Kidney (tissue), 13 donors: ENCODE measurements at regions not wholly inside any gene's neighbourhood (a gene's known extent, or its start where the extent isn't known, plus 50 kb on each side); places are given as distances from the start of the nearest gene placed in this dataset.

ENCODE experiments used
- DNase-seq, 5 donors: peaks; one replicate each; pipeline ENCODE4 v3.0.0-alpha.2; 2013 to 2020
- FAIRE-seq: peaks from 2 replicates; lab custom pipeline; 2012; peaks lifted over from hg19 to GRCh38; lab: Jason Lieb, UNC
- H3K27ac ChIP-seq, 2 donors: one replicate each; pipeline ENCODE4 v1.7.0; 2013; ENCODE audit warnings: low read depth in 2 of 2, low read length in 2 of 2, inconsistent platforms in 1 of 2
- H3K27me3 ChIP-seq: one replicate; pipeline ENCODE4 v1.7.1; 2013; ENCODE audit warnings: low read length, inconsistent platforms; ENCODE audit not compliant: control insufficient read depth, insufficient read depth
- H3K36me3 ChIP-seq, 3 donors: one replicate each; pipeline versions ENCODE4 v1.7.0 to v1.7.1; 2013; ENCODE audit warnings: low read length in 3 of 3, control low read depth in 1 of 3, inconsistent platforms in 1 of 3; ENCODE audit not compliant: insufficient read depth in 3 of 3, control insufficient read depth in 2 of 3
- H3K4me1 ChIP-seq, 3 donors: one replicate each; pipeline versions ENCODE4 v1.7.0 to v1.7.1; 2013; ENCODE audit warnings: low read length in 3 of 3, inconsistent platforms in 1 of 3, low read depth in 1 of 3; ENCODE audit not compliant: control insufficient read depth in 2 of 3, insufficient read depth in 2 of 3
- H3K4me3 ChIP-seq, 3 donors: one replicate each; pipeline versions ENCODE4 v1.7.0 to v1.8.1; 2013; ENCODE audit warnings: low read length in 3 of 3, control low read depth in 1 of 3, inconsistent platforms in 1 of 3
- H3K9ac ChIP-seq, 3 donors: one replicate each; pipeline versions ENCODE4 v1.7.0 to v1.7.1; 2013; ENCODE audit warnings: low read length in 3 of 3, control low read depth in 1 of 3, inconsistent platforms in 1 of 3
- H3K9me3 ChIP-seq, 3 donors: one replicate each; pipeline versions ENCODE4 v1.7.0 to v1.7.1; 2013; ENCODE audit warnings: low read length in 3 of 3, control low read depth in 1 of 3, inconsistent platforms in 1 of 3; ENCODE audit not compliant: control insufficient read depth in 2 of 3, insufficient read depth in 1 of 3
- intact Hi-C: fragments of 100-400 bp; cut with DNase I; formaldehyde crosslinking; loops from one replicate; pipeline ENCODE4 v1.11.1; 2022
- TF ChIP-seq, protein P1 (sequence below): IDR thresholded peaks from 3 replicates; pipeline ENCODE4 v1.5.1; 2012; ENCODE audit warnings: mild to moderate bottlenecking, moderate library complexity, borderline replicate concordance; ENCODE audit not compliant: insufficient read depth; ENCODE audit errors: extremely low read depth
- donor health status: control.
- donor health status: control.
- donor health status: control.
- donor health status: control.
- donor health status: control.
- donor health status: DM: yes; HTN: yes; CAD: no.
- donor health status: Normal renal cell carcinoma (clear cell type).

GRCh38 chr20:43776691-43777090, 49.9 kb upstream of the GTSF1L start:
- no peak overlapping the region for H3K9ac ChIP-seq
- no peaks in the 10 kb centered on the region for H3K27me3 ChIP-seq
- H3K27ac ChIP-seq, result no peak overlapping the region
- H3K4me3 ChIP-seq, result no peak overlapping the region
- TF ChIP-seq, protein P1, sequence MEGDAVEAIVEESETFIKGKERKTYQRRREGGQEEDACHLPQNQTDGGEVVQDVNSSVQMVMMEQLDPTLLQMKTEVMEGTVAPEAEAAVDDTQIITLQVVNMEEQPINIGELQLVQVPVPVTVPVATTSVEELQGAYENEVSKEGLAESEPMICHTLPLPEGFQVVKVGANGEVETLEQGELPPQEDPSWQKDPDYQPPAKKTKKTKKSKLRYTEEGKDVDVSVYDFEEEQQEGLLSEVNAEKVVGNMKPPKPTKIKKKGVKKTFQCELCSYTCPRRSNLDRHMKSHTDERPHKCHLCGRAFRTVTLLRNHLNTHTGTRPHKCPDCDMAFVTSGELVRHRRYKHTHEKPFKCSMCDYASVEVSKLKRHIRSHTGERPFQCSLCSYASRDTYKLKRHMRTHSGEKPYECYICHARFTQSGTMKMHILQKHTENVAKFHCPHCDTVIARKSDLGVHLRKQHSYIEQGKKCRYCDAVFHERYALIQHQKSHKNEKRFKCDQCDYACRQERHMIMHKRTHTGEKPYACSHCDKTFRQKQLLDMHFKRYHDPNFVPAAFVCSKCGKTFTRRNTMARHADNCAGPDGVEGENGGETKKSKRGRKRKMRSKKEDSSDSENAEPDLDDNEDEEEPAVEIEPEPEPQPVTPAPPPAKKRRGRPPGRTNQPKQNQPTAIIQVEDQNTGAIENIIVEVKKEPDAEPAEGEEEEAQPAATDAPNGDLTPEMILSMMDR, result no peak
- FAIRE-seq (no peak), DNase-seq (no peak)
- H3K36me3 ChIP-seq, result no peaks in the 10 kb centered on the region
- H3K4me1 ChIP-seq, result no peaks in the 10 kb centered on the region
- H3K9me3 ChIP-seq, result peaks cover 0 to 10% (median 5%) of the 10 kb centered on the region in 3 donors
- intact Hi-C loops, result no loop called here
